Esophagus muscularis mucosa (tissue), 4 donors: ENCODE measurements at regions not wholly inside any gene's neighbourhood (a gene's known extent, or its start where the extent isn't known, plus 50 kb on each side); places are given as distances from the start of the nearest gene placed in this dataset.

Source experiments
- DNase-seq: peaks from one replicate; pipeline ENCODE4 v3.0.0-alpha.2; 2017; ENCODE audit errors: extremely low spot score
- H3K27ac ChIP-seq, 4 donors: fragments of 200-600 bp; sonication (generic); replicated peaks in 1 of 4; 1 replicate in 3 of 4; 2 replicates in 1 of 4; pipeline ENCODE4 v1.5.1; 2016 to 2019; ENCODE audit warnings: mild to moderate bottlenecking in 1 of 4
- H3K27me3 ChIP-seq, 4 donors: fragments of 200-600 bp; sonication (generic); one replicate each; pipeline versions ENCODE4 v1.5.1 to v1.6.0; 2016 to 2019
- H3K36me3 ChIP-seq, 4 donors: fragments of 200-600 bp; sonication (generic); one replicate each; pipeline ENCODE4 v1.5.1; 2016 to 2019
- H3K4me1 ChIP-seq, 4 donors: fragments of 200-600 bp; sonication (generic); one replicate each; pipeline ENCODE4 v1.5.1; 2016 to 2019
- H3K4me3 ChIP-seq, 4 donors: fragments of 200-600 bp; sonication (generic); 1 replicate in 2 of 4; 2 replicates in 2 of 4; pipeline ENCODE4 v1.5.1; 2016 to 2019; ENCODE audit warnings: mild to moderate bottlenecking in 4 of 4, moderate library complexity in 1 of 4
- H3K9me3 ChIP-seq, 4 donors: fragments of 200-600 bp; sonication (generic); 1 replicate in 3 of 4; 2 replicates in 1 of 4; pipeline ENCODE4 v1.5.1; 2016 to 2019
- EP300 ChIP-seq: sonication (generic); formaldehyde crosslinking; IDR thresholded peaks from one replicate; pipeline ENCODE4 v1.6.1; 2017; ENCODE audit warnings: antibody characterized with exemption
- POLR2A ChIP-seq: fragments of 450-650 bp; IDR thresholded peaks from one replicate; pipeline ENCODE4 v1.6.1; 2017; ENCODE audit warnings: antibody characterized with exemption, moderate library complexity, mild to moderate bottlenecking, low read depth
- POLR2AphosphoS5 ChIP-seq, 2 donors: sonication (generic); formaldehyde crosslinking; IDR thresholded peaks; one replicate each; pipeline ENCODE4 v1.6.1; 2017; ENCODE audit warnings: antibody characterized with exemption in 2 of 2
- WGBS: methylation state at CpG from one replicate; pipeline ENCODE4 v1.1.5; 2018; 5-methylcytosine and 5-hydroxymethylcytosine counted together
- intact Hi-C: fragments of 100-400 bp; cut with DNase I; formaldehyde crosslinking; loops from one replicate; pipeline ENCODE4 v1.15.1; 2023
- TF ChIP-seq, protein P1 (sequence below), 3 experiments: fragments of 200-600 bp in 2 of 3; fragments of 450-650 bp in 1 of 3; sonication (generic) in 2 of 3; IDR thresholded peaks; one replicate each; pipeline ENCODE4 v1.5.1; 2017 to 2019; ENCODE audit warnings: antibody characterized with exemption in 3 of 3, mild to moderate bottlenecking in 2 of 3, moderate library complexity in 1 of 3

DNA sequence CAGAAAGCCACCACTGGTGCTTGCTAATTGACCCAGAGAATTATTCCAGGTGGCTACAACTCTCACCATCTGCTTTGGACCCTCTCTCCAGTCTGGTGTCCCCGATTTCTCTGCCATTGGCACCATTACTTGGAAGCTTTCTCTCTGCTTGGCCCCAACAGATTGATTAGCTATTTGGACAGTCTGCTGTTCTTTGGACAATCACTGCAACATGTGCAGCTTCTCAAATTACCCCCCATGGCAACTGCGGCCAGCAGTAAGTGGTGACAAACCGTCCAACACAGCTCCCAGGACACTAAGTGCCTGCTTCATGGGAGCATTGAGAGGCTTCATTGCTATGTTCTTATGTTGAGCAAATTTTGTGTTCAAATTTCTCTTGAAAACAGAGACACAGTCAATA lies 309.8 kb downstream of the TAF11L14 start:
- H3K4me1 ChIP-seq = no peaks in the 10 kb centered on the region
- TF ChIP-seq POLR2AphosphoS5 (IDR thresholded peaks at IDR 0.05) = no peak
- WGBS = 59% methylated on average over 3 of the region's 3 CpGs
- H3K27ac ChIP-seq = no peak overlapping the region
- H3K9me3 ChIP-seq = peaks cover 0 to 6% (median 2%) of the 10 kb centered on the region in 4 donors
- intact Hi-C loops = no loop called here
- DNase-seq = no peak
- H3K4me3 ChIP-seq = no peak overlapping the region
- H3K27me3 ChIP-seq = no peaks in the 10 kb centered on the region
- no peaks in the 10 kb centered on the region for H3K36me3 ChIP-seq

DNA sequence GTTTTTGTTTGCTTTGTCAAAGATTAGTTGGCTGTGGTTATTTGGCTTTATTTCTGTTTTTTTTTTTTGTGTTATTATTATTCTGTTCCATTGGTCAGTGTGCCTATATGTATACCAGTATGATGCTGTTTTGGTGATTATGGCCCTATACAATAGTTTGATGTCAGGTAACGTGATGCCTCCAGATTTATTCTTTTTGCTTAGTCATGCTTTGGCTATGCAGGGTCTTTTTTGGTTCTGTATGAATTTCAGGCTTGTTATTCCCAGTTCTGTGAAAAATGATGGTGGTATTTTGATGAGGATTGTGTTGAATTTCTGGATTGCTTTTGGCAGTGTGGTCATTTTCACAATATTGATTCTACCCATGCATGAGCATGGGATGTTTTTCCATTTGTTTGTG lies 312.8 kb downstream of the TAF11L14 start:
- no peaks in the 10 kb centered on the region for H3K4me1 ChIP-seq
- 79% methylated on average over 1 of the region's 1 CpG for WGBS
- intact Hi-C loops = no loop called here
- no peak overlapping the region for H3K27ac ChIP-seq
- TF ChIP-seq EP300 (no peak), POLR2A (no peak), POLR2AphosphoS5 (IDR thresholded peaks at IDR 0.05) (no peak)
- TF ChIP-seq, protein P1, sequence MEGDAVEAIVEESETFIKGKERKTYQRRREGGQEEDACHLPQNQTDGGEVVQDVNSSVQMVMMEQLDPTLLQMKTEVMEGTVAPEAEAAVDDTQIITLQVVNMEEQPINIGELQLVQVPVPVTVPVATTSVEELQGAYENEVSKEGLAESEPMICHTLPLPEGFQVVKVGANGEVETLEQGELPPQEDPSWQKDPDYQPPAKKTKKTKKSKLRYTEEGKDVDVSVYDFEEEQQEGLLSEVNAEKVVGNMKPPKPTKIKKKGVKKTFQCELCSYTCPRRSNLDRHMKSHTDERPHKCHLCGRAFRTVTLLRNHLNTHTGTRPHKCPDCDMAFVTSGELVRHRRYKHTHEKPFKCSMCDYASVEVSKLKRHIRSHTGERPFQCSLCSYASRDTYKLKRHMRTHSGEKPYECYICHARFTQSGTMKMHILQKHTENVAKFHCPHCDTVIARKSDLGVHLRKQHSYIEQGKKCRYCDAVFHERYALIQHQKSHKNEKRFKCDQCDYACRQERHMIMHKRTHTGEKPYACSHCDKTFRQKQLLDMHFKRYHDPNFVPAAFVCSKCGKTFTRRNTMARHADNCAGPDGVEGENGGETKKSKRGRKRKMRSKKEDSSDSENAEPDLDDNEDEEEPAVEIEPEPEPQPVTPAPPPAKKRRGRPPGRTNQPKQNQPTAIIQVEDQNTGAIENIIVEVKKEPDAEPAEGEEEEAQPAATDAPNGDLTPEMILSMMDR (IDR thresholded peaks at IDR 0.05) = no peak
- DNase-seq = no peak
- H3K36me3 ChIP-seq = no peaks in the 10 kb centered on the region
- H3K4me3 ChIP-seq = no peak overlapping the region
- no peaks in the 10 kb centered on the region for H3K27me3 ChIP-seq
- H3K9me3 ChIP-seq = peaks cover 0 to 10% (median 0%) of the 10 kb centered on the region in 4 donors

DNA sequence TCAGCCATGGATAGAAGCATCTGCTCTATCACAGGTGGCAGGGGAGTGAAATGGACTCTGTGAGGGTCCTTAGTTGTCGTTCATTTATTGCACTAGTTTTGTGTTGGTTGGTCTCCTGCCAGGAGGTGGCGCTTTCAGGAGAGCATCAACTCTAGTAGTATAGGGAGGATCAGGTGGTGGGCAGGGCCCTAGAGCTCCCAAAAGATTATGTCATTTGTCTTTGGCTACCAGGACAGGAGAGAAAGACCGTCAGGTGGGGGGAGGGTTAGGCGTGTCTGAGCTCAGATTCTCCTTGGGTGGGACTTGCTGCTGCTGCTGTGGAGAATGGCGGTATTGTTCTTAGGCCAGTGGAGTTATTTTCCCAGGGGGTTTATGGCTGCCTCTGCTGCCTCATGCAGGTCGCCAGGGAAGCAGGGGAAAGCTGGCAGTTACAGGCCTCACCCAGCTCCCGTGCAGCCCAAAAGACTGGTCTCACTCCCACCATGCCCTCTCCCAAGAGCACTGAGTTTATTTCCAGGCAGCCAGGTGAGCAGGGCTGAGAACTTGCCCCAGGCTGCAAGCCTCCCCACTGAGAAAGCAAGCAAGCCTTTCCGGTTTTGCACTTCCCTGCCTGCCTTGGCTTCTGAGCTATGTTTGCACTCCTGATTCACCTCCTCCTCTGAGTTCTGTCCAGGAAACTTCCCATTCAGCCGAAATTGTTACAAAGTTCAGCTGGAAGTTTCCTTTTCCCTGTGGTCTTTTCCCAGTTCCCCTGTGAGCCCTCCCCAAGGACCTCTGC lies 317.3 kb downstream of the TAF11L14 start:
- DNase-seq = no peak
- Histone ChIP-seq H3K9me3 (peaks cover 0 to 6% (median 0%) of the 10 kb centered on the region in 4 donors), H3K4me3 (no peak overlapping the region), H3K36me3 (no peaks in the 10 kb centered on the region), H3K4me1 (no peaks in the 10 kb centered on the region), H3K27me3 (no peaks in the 10 kb centered on the region), H3K27ac (no peak overlapping the region)
- 75% methylated on average over 9 of the region's 9 CpGs for WGBS
- TF ChIP-seq, protein P1 (IDR thresholded peaks at IDR 0.05) = no peak
- TF ChIP-seq EP300 (no peak), POLR2A (no peak), POLR2AphosphoS5 (IDR thresholded peaks at IDR 0.05) (no peak)
- intact Hi-C loops = no loop called here

DNA sequence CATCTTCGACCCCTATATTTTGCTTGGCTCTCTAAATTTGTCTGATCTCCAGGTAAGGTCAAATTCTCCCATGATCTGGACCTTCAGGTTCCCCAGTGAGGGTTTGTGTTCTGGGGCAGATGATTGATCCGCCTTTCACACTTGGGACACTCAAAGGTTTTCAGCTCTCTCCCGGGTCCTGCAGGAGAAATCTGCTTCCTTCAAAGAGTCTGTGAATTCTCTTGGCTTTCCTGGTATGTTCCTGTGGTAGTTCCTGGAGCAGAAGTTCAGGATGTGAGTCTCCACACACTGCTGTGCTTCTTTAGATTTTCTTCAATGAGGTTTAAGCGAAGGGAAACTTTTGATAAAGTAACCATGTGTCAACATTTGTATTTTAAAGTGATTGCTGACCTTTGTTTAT lies 318.0 kb downstream of the TAF11L14 start:
- WGBS = 85% methylated on average over 4 of the region's 4 CpGs
- DNase-seq = no peak
- TF ChIP-seq, protein P1 (IDR thresholded peaks at IDR 0.05) = no peak
- TF ChIP-seq POLR2A = no peak
- no peak for TF ChIP-seq EP300
- no peak for TF ChIP-seq POLR2AphosphoS5 (IDR thresholded peaks at IDR 0.05)
- intact Hi-C loops = no loop called here
- H3K4me3 ChIP-seq = no peak overlapping the region
- no peaks in the 10 kb centered on the region for H3K27me3 ChIP-seq
- H3K27ac ChIP-seq = no peak overlapping the region
- H3K9me3 ChIP-seq = peaks cover 0 to 6% (median 0%) of the 10 kb centered on the region in 4 donors
- H3K36me3 ChIP-seq = no peaks in the 10 kb centered on the region
- H3K4me1 ChIP-seq = no peaks in the 10 kb centered on the region

DNA sequence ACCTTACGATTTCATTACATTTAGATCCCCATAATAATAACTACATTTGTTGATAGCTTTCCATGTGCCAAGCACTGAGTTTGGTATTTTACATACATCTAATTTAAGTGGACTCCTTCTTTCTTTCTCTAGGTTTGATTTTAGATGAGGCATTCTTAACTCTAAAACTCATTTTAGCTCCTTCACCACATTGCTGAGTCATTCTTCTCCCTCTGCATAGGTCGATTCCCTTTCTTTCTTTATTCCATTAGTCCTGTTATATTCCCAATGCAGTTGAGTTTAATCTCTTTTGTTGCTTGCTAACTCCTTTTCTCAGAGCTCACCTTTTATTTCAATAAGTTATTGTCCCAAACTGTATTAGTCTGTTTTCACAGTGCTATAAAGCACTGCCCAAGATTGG lies 329.8 kb downstream of the TAF11L14 start:
- no peak for DNase-seq
- no peak overlapping the region for H3K4me3 ChIP-seq
- 69% methylated on average over 2 of the region's 2 CpGs for WGBS
- no peaks in the 10 kb centered on the region for H3K36me3 ChIP-seq
- no peaks in the 10 kb centered on the region for H3K4me1 ChIP-seq
- TF ChIP-seq, protein P1 (IDR thresholded peaks at IDR 0.05) = no peak
- TF ChIP-seq POLR2AphosphoS5 (IDR thresholded peaks at IDR 0.05) = no peak
- TF ChIP-seq EP300 = no peak
- TF ChIP-seq POLR2A = no peak
- intact Hi-C loops = no loop called here
- H3K27ac ChIP-seq = no peak overlapping the region
- no peaks in the 10 kb centered on the region for H3K9me3 ChIP-seq
- no peaks in the 10 kb centered on the region for H3K27me3 ChIP-seq
